ENCODE measurements at regions not wholly inside any gene's neighbourhood (a gene's known extent, or its start where the extent isn't known, plus 50 kb on each side); places are given as distances from the start of the nearest gene placed in this dataset.
A peak's percentile ranks its signal among the peaks of the same experiment; 100 is the strongest.
"Not testable (repeated sequence)": the region's sequence is repeated elsewhere in the genome, so short reads cannot be mapped to it uniquely, and the experiment has no call there.

DNA sequence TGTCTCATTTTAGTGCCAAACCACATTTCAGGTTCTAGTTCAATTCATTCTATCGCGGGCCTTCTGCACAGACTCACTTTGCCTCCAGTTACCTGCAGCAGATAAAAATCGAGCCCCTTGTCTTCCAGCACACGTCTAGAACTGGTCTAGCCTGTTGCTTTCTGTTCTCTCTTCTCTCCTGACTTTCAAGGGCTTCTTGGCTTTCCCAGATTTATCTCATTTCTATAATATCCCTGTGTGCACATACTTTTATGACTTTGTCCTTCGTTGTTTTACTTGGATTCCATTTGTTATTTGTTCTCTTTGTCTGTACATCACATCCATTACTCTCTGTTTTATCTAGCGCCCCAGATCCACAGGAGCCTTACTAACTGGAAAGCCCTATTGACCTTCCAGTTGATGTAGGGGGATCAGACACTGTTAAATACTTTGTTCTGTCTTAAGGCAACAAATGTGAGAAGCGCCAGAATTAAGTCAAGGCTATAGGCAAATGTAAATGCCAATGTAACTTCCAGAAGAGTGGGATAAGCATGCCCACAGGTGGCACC lies 284.5 kb upstream of the ADGRL4 start:
- no peak for DNase-seq

DNA sequence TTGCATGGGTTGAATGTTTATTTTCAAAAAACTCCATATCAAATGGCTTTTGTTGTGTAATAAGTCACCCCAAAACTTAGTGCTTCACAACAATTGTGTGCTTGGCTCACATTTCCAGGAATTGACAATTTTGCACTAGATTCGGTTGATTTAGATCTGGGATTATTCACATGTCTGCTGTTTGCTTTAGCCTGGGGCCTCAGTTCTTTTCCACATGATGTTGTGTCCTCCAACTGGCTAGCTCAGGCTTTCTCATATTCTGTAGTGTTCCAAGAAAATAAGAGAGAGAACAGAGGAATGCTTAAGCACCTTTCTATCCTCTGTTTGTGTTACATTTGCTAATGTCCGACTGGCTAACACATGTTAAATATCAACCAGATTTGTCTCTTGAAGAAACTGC lies 281.5 kb upstream of the ADGRL4 start:
- DNase-seq = no peak

DNA sequence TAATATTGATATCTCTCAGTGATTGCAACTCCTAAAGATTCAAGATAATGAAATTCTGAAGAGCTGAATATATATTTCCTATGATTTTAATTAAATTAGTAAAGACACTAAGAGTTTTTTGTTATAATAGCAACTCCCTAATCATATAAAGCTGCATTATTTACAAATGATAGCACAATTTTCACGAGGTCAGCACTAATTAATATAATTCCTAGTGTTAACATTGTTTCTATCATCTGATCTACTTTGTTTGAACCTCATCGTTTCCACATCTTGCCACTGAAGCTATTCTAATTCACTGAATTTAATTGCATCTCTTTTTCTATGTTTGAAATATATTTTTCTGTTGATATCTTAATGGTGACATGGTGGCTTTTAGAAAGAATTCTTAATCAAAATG lies 279.1 kb upstream of the ADGRL4 start:
- no peak for DNase-seq

DNA sequence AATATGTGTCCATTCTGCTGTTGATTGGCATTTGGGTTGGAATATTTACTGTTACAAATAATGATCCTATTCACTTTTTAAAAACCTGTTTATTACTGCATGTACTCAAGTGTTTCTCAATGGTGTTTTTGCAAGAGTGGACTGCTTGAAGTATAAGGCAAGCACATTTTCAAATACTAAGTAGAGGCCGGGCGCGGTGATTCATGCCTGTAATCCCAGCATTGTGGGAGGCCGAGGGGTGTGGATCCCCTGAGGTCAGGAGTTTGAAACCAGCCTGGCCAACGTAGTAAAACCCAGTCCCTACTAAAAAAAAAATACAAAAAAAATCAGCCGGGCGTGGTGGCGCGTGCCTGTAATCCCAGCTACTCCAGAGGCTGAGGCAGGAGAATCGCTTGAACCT lies 276.9 kb upstream of the ADGRL4 start:
- no peak for DNase-seq

DNA sequence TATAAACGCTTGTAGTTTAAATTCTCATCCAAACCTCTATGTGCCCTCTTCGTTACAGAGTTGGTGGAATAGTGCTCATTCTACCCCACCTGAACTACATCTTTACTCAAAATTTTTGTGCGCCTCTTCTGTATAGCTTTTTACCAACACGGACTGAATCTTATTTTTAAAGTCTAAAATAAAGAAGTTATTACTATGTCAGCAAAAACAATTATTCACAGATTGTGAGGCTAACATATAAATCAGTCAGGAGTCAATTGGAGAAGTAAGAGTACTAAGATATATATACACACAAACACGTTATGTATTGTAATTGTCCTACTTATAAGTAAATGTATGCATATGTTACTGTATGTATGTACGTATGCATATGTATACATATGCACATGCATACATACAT lies 274.9 kb upstream of the ADGRL4 start:
- DNase-seq = no peak

DNA sequence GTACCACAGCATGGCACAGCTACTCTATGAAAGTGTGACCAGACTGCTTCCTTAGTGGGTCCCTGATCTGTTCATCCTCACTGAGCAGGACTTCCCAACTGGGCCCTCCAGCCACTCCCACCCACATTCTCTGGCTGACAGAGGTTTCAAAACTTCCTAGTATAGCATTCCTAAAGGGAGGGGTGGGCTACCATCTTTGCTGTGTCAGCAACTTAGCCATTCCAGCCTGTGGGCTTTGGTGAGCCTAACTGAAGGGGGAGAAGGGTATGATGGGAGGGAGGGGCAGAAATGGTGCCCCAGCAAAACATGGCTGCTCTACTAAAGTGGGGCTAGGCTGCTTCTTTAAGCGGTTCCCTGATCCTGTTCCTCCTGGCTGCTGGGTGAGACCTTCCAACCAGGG lies 265.2 kb upstream of the ADGRL4 start:
- DNase-seq = no peak

DNA sequence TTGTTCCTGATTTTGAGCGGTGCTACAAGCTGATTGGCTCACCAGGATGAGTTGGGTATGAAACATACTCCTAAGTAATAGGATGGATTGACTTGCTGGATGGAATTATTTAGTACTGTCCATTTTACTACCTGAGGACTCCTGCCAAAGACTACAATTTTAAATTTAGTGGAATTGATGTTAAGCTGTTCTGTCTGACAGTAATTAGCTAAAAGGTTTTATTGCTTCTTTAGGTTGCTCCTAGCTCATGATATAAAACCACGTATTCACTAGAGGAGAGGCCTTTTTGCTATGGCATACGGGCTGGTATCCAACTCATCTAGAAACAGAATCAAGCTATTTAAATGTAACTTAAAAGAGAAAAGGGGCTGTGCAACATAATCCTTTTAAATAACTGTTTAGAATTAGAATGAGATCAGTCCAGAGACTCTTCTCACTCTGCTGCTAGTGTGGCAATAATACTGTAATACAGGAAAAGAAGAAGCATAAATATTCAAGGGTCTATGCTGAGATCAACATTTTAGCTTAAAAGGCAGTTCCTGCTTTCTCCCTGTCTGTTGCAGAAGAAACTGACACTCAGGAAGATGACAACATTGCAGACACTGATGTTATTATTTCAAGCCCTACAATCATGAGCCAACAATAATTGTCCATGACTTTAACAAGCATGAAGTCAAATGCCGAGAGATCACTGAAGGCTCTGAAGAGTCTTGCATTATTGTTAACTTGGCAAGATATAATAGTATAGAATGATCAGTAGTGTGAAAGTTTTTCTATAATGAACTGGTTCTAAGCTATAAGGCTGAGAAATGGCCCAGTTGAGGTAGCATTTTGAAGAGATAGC lies 258.7 kb upstream of the ADGRL4 start:
- no peak for DNase-seq

DNA sequence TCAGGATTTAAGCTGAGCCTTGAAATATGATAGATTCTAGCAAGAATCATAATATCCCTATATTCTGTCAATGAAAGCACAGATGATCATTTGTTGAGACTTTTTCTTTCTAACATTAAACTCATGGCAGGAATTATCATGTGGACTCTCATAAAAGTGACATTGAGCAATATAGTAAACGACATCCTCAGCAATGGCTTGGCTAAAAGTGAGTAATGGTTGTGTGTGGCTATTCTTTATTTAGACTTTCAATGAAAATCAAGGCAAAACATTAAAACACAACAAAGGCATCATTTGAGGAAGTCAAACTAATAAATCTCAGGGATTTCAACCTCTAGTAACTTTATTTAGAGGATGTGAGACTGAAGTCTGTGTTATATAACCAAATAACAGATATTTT lies 257.8 kb upstream of the ADGRL4 start:
- DNase-seq = no peak

DNA sequence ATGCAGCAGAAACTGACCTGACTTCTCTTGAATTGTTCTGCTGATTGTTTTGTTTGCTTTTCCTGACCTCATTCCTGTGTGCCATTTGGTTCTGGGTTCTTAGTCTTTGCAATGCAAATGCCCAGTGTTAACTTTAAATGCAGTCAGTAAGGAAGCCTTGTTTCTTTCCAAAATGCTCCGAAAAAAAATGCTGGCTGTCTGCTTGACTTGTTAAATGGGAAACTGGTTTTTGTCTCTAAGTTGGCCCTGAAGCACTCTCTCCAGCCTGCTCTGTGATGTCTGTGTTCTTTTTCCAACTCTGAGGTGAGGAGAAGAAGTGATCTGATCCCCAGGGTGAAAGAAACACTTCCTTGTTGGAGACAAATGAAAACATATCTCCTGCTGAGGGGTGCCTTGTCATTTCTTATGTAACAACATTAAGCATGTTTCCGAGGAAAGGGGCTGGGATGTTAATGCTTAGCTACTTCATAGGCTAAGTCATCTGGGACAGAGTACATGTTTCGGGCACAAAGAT lies 256.3 kb upstream of the ADGRL4 start:
- DNase-seq = no peak

DNA sequence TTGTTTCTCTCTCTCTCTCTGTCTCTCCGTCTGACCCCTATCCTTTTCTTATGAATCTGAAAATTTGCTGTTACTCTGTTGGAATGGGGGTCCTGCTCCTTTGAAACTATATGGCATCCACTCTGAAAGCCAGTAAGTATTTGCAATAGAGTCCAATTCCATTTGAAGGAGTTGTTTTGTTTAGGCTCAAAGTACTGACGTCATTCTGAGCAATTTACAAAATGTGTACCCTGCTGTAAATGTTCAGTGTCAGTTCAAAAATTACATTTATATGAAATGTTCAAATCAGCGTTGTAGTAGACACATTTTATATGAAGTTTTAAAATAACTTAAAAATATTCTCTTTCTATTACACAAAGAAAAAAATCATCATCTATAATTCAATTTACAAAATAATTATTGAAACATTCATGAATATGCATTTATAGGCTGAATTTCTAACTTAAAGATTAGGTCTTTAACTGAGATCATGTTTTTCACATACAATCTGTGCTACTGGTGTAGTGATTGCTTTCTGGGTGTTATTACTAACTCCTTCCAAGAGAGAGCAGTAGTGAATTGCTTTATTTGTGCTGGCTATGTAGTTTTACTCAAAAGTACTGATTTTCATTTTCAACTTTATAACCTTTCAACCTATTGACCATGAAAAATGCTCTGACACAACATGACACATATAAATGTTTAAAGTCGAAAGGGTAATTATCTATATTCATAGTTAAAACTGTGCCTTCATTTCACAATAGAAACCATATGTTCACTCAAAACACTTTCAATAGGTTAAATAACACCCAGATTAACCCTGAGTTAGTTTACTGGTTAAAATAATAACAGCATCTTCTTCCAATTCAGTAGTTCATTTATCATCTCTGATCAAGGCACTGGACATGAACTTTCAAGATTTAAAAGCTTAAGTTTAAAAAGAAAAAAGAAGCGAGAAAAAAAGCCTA lies 253.1 kb upstream of the ADGRL4 start:
- DNase-seq = peak; percentile 26

DNA sequence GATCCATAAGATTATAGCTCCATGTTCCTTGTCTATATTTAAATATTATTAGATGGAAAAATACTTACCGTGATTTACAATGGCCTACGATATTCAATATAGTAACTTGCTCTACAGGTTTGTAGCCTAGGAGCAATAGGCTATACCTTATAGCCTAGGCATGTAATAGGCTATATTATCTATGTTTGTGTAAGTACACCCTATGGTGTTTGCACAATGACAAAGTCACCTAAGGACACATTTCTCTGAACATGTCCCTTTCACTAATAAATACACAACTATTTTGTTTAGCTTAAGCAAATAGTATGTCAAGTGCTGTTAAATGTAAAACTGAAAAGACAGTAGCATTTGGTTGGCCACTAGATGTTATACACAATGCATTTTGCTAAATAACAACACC lies 248.9 kb upstream of the ADGRL4 start:
- no peak for DNase-seq

DNA sequence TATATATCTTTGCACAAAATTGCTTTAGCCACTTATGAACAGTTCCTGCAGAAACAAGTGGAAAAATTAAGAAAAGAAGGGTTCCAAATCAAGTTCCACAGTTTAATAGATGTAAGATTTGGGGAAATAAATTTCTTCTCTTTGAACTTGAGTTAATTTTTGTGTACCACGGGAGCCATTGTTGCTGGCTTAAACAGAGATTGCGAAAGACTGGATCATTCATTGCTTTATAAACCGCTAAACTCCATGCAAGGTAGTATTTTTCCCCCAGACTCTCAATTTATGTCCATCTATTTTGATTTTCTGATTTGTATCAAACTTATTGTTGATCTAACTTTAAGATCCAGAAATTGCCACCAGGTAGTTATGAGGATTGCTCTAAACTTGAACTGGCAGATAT lies 246.1 kb upstream of the ADGRL4 start:
- no peak for DNase-seq

DNA sequence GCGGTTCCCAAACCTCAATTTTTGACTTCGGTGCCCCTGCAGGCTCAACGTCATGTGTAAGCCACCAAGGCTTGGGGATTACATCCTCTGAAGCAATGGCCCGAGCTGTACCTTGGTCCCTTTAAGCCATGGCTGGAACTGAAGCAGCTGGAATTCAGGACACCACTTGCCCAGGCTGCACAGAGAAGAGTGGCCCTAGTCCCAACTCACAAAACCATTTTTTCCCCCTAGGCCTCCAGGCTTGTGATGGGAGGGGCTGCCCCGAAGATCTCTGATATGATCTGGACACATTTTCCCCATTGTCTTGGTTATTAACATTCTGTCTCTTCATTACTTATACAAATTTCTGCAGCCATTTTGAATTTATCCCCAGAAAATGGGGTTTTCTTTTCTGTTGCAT lies 233.3 kb upstream of the ADGRL4 start:
- no peak for DNase-seq

DNA sequence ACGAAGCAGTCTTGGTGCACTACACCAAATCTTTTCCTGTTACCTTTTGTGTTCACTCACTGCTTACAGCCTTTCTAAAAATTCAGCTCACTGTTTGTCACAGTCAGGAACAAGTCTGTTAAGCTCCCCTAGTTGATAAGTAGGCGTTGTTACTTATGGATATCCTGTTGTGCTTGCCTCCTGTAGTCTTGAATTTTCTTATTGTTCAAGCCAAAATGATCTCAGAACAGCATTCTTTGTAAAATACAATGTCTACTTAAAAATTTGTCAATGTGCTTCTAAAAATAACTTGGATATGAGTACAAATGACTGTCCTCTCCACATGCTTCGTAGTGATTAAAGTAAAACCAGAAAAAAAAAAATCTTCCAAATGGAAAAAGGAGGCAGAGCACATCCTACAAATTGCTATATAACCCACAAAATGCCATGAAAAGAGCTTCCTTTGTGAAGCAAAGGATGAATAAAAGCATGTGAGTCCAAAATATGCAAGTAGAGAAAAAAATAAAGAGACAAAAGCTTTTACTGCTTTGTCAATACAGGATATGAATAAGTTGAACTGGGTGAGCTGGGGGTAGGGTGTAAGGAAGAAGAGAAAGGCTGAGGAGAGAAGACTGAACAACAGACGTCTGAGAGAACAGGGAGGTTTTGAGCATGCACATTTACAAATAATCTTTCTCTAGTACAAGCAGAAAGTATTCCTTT lies 228.9 kb upstream of the ADGRL4 start:
- DNase-seq = no peak

DNA sequence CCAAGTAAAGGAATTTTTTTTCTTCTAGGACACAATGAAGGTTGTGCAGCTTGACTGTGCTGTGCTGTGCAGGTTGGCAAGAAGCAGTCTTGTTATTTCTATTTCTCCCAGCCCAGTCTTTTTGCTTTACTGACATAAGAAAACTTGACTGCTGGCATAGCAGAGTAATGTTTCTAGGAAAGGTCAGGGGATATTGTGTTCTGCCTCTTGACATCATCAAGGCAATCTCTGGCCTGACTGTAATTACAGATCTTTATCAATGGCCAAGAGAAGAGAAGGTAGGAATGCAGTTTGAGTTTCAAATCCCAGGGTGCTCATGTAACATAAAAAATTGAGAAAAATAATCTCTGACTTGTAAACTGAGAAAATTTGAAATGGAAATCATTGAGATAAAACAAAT lies 226.3 kb upstream of the ADGRL4 start:
- no peak for DNase-seq

DNA sequence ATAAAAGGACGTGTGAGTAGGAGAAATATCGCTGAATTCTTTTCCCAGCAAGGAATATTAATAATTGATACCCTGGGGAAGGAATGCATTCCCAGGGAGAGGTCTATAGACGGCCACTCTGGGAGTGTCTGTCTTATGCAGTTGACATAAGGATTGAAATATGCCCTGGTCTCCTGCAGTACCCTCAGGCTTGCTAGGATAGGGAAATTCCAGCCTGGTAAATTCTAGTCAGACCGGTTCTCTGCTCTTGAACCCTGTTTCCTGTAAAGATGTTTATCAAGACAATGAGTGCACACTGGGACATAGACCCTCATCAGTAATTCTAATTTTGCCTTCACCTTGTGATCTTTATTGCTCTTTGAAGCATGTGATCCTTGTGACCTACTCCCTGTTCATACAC lies 224.2 kb upstream of the ADGRL4 start:
- not testable (repeated sequence) for DNase-seq

DNA sequence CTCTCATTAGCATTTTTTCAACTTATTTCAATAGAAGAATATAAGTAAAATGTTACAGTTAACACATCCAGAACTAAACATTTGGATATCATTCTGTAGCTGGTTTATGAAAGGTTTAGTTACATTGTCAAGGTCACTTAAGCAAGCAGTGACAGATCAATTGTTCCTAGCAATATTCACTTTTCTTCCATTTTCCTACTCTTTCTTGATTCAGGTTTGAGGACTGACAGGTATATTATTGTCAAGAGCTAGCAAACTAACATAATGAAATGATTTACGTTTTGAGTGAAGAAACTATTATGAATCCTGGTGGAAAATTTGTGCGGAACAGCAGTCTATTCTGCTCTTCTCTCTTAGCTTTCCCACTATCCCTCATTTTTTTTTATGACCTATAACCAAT lies 220.4 kb upstream of the ADGRL4 start:
- DNase-seq = no peak

DNA sequence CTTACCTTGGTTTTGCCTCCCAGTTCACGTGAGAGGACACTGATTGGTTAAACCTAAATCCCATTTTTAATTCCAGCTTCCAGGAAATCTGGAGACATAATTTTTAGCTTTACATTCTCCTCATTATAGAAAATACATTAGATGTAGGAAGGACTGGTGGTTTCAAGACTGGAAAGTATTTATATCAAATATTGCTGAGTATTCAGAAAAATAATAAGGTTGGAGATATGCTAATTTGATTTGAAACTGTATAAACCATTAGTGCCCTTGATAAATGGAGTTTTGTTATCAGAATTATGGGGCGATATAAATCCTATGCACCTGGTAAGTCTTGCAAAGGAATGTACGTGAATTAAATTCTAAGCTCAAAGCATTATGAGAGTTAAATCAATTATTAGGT lies 218.0 kb upstream of the ADGRL4 start:
- no peak for DNase-seq

DNA sequence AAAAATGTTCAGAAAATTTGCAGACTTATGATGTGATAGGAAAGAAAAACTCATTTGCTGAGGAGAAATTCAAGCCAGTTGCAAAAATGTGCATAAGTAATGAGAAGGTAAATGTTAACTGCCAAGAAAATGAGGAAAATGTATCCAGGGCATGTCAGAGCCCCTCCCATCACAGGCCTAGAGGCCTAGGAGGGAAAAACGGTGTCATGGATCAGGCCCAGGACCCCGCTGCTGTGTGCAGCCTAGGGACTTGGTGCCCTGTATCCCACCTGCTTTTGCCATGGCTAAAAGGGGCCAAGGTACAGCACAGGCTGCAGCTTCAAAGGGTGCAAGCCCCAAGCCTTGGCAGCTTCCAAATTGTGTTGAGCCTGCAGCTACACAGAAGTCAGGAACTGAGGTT lies 214.0 kb upstream of the ADGRL4 start:
- DNase-seq = no peak

DNA sequence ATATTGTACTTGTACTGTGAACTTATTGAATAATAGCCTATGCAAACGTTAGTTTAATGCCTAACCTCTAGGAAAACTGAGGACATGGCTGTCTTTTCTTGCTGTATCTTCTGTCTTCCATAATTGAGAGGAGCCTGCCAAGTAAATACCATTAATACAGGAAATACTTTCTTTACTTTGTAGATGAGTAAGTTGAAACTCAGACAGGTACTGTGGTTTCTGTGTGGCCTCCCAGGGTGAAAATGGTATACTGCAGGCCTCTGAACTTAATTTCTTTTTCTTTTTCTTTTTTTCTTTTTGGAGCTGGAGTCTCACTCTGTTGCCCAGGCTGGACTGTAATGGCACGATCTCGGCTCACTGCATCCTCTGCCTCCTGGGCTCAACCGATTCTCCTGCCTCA lies 208.8 kb upstream of the ADGRL4 start:
- no peak for DNase-seq

DNA sequence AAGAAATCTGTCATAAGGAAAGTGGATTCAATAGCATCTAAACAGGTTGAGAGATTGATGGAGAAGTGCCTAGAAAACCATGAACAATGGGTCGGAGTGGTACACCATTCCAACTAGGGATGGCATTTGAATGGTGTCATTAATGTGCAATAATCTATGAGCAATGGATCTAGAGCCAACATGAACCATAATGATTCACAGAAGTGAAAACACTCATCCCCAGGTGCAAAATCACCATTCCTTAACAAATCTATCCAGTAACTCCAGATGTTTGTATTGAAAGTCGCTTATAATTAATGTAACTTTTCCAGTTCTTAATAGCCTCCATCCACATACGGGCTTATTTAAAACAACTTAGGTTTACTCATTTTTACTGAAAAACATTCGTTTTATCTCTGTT lies 201.3 kb upstream of the ADGRL4 start:
- no peak for DNase-seq

DNA sequence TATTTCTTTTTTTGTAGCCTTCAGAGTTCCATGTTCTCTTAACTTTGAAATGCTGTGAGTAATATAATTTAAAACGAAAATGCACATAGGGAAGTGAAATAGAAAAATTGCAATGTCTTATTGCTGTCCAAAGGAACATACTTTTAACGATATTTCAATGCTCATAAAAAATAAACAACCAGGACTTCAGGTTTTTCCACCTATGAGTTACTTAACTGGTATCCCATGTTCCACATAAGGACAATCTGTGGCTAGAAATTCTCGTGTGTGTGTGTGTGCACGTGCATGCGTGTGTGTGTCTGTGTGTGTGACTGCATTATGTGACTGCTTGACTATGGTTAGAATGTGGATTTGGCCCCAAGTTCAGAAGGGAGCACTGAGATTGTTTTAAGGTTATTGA lies 200.8 kb upstream of the ADGRL4 start:
- DNase-seq = no peak

Measured in NCI-H345 (cell line).